Breast epithelium (tissue), 4 donors: ENCODE measurements at regions not wholly inside any gene's neighbourhood (a gene's known extent, or its start where the extent isn't known, plus 50 kb on each side); places are given as distances from the start of the nearest gene placed in this dataset.

Experiments used
- DNase-seq, 2 donors: peaks; one replicate each; pipeline ENCODE4 v3.0.0-alpha.2; 2019; ENCODE audit warnings: low spot score in 2 of 2
- H3K27ac ChIP-seq, 2 donors: fragments of 200-600 bp; sonication (generic) in 1 of 2; one replicate each; pipeline ENCODE4 v1.5.1; 2016 to 2019; ENCODE audit warnings: mild to moderate bottlenecking in 1 of 2
- H3K27me3 ChIP-seq, 2 donors: fragments of 200-600 bp; sonication (generic) in 1 of 2; one replicate each; pipeline versions ENCODE4 v1.5.1 to v1.6.0; 2017 to 2019; ENCODE audit warnings: control low read depth in 1 of 2, mild to moderate bottlenecking in 1 of 2
- H3K36me3 ChIP-seq: fragments of 200-600 bp; one replicate; pipeline ENCODE4 v1.5.1; 2019
- H3K4me1 ChIP-seq, 2 donors: fragments of 200-600 bp; sonication (generic); one replicate each; pipeline ENCODE4 v1.5.1; 2016 to 2019; ENCODE audit warnings: control low read depth in 1 of 2
- H3K4me3 ChIP-seq, 3 donors: fragments of 200-600 bp; sonication (generic); 1 replicate in 2 of 3; 2 replicates in 1 of 3; pipeline ENCODE4 v1.5.1; 2016 to 2019; ENCODE audit warnings: mild to moderate bottlenecking in 3 of 3, moderate library complexity in 2 of 3
- H3K9me3 ChIP-seq, 2 donors: fragments of 200-600 bp; sonication (generic) in 1 of 2; one replicate each; pipeline ENCODE4 v1.5.1; 2016 to 2019; ENCODE audit warnings: control low read depth in 1 of 2
- CTCF ChIP-seq, 3 donors: fragments of 450-650 bp; IDR thresholded peaks; one replicate each; pipeline ENCODE4 v1.5.1; 2016 to 2017; ENCODE audit warnings: antibody characterized with exemption in 3 of 3, mild to moderate bottlenecking in 3 of 3, moderate library complexity in 3 of 3
- POLR2A ChIP-seq: fragments of 450-650 bp; IDR thresholded peaks from one replicate; pipeline ENCODE4 v1.6.1; 2016; ENCODE audit warnings: antibody characterized with exemption, mild to moderate bottlenecking, moderate library complexity
- POLR2AphosphoS5 ChIP-seq, 3 donors: sonication (generic); formaldehyde crosslinking; IDR thresholded peaks; one replicate each; pipeline ENCODE4 v1.6.1; 2017; ENCODE audit warnings: antibody characterized with exemption in 3 of 3
- intact Hi-C: fragments of 100-400 bp; cut with DNase I; formaldehyde crosslinking; loops from one replicate; pipeline ENCODE4 v1.15.1; 2023; ENCODE audit warnings: low total_unique reads

GRCh38 chr17:71655542-71655941 lies 465.3 kb upstream of the SOX9 start:
- no peaks in the 10 kb centered on the region for H3K4me1 ChIP-seq
- no peaks in the 10 kb centered on the region for H3K27me3 ChIP-seq
- intact Hi-C loops: no loop called here
- TF ChIP-seq POLR2A (no peak), POLR2AphosphoS5 (IDR thresholded peaks at IDR 0.05) (no peak), CTCF (IDR thresholded peaks at IDR 0.05) (no peak)
- DNase-seq: no peak
- no peak overlapping the region for H3K27ac ChIP-seq
- no peaks in the 10 kb centered on the region for H3K9me3 ChIP-seq
- H3K4me3 ChIP-seq: no peak overlapping the region
- no peaks in the 10 kb centered on the region for H3K36me3 ChIP-seq

GRCh38 chr17:71656964-71657858 lies 463.6 kb upstream of the SOX9 start:
- TF ChIP-seq POLR2AphosphoS5 (IDR thresholded peaks at IDR 0.05) (no peak), POLR2A (no peak), CTCF (IDR thresholded peaks at IDR 0.05) (no peak)

GRCh38 chr17:71658996-71659395 lies 461.8 kb upstream of the SOX9 start:
- no peak overlapping the region for H3K27ac ChIP-seq
- TF ChIP-seq POLR2A (no peak), POLR2AphosphoS5 (IDR thresholded peaks at IDR 0.05) (no peak), CTCF (IDR thresholded peaks at IDR 0.05) (no peak)
- H3K36me3 ChIP-seq: no peaks in the 10 kb centered on the region
- no peak overlapping the region for H3K4me3 ChIP-seq
- H3K9me3 ChIP-seq: no peaks in the 10 kb centered on the region
- no peaks in the 10 kb centered on the region for H3K4me1 ChIP-seq
- no peaks in the 10 kb centered on the region for H3K27me3 ChIP-seq
- intact Hi-C loops: no loop called here
- no peak for DNase-seq

More at GRCh38 chr17:71656964-71657858, 463.6 kb upstream of the SOX9 start:
- Histone ChIP-seq H3K4me1 (no peaks in the 10 kb centered on the region), H3K9me3 (no peaks in the 10 kb centered on the region), H3K27ac (no peak overlapping the region), H3K27me3 (no peaks in the 10 kb centered on the region), H3K36me3 (no peaks in the 10 kb centered on the region), H3K4me3 (no peak overlapping the region)
- no peak for DNase-seq
- intact Hi-C loops: no loop called here

GRCh38 chr17:71664861-71665260 lies 456.0 kb upstream of the SOX9 start:
- Histone ChIP-seq H3K4me3 (no peak overlapping the region), H3K27ac (no peak overlapping the region), H3K27me3 (no peaks in the 10 kb centered on the region), H3K9me3 (no peaks in the 10 kb centered on the region), H3K4me1 (no peaks in the 10 kb centered on the region), H3K36me3 (no peaks in the 10 kb centered on the region)
- TF ChIP-seq POLR2A: no peak
- no peak for TF ChIP-seq CTCF (IDR thresholded peaks at IDR 0.05)
- TF ChIP-seq POLR2AphosphoS5 (IDR thresholded peaks at IDR 0.05): no peak
- intact Hi-C loops: loop anchor here (5.0 kb wide), 1 partner anchor 333 kb away; no protein-coding TSS in a partner anchor
- DNase-seq: no peak

GRCh38 chr17:71666047-71666446 lies 454.8 kb upstream of the SOX9 start:
- Histone ChIP-seq H3K4me1 (no peaks in the 10 kb centered on the region), H3K27ac (no peak overlapping the region), H3K9me3 (no peaks in the 10 kb centered on the region), H3K27me3 (no peaks in the 10 kb centered on the region), H3K36me3 (no peaks in the 10 kb centered on the region), H3K4me3 (no peak overlapping the region)
- intact Hi-C loops: loop anchor here (5.0 kb wide), 1 partner anchor 334 kb away; no protein-coding TSS in a partner anchor
- DNase-seq: no peak
- TF ChIP-seq CTCF (IDR thresholded peaks at IDR 0.05) (no peak), POLR2A (no peak), POLR2AphosphoS5 (IDR thresholded peaks at IDR 0.05) (no peak)
